ENCODE measurements at regions not wholly inside any gene's neighbourhood (a gene's known extent, or its start where the extent isn't known, plus 50 kb on each side); places are given as distances from the start of the nearest gene placed in this dataset.

GRCh38 chr13:76048131-76048530 is 412.0 kb downstream of the LMO7 start:
- TF ChIP-seq TCF12 (IDR thresholded peaks at IDR 0.05; ENCODE audit: low read depth, low read length) (no peak), PHF8 (conservative IDR thresholded peaks at IDR 0.05; ENCODE audit: low read depth, low read length) (no peak), KDM1A (IDR thresholded peaks at IDR 0.05; ENCODE audit: borderline replicate concordance, low read length) (no peak), EZH2 (IDR thresholded peaks at IDR 0.05; ENCODE audit: low read depth, low read length, severe bottlenecking) (no peak), SIN3A (conservative IDR thresholded peaks at IDR 0.05 in 1 of 2, IDR thresholded peaks at IDR 0.05 in 1 of 2; ENCODE audit: low read depth in 1 of 2, low read length in 2 of 2) (no peak), CREB1 (IDR thresholded peaks at IDR 0.05) (no peak), RBBP5 (IDR thresholded peaks at IDR 0.05; ENCODE audit: borderline replicate concordance, low read depth, low read length) (no peak), TAF1 (IDR thresholded peaks at IDR 0.05; ENCODE audit: low read depth, low read length) (no peak), HDAC2 (IDR thresholded peaks at IDR 0.05; ENCODE audit: borderline replicate concordance in 1 of 2, low read depth in 2 of 2, low read length in 2 of 2) (no peak), KDM5A (IDR thresholded peaks at IDR 0.05; ENCODE audit: low read length) (no peak), EP300 (IDR thresholded peaks at IDR 0.05; ENCODE audit: borderline replicate concordance in 1 of 2, low read depth in 2 of 2, low read length in 2 of 2) (no peak), YY1 (IDR thresholded peaks at IDR 0.05; ENCODE audit: low read depth, low read length) (no peak)
- CTCF ChIA-PET (ENCODE audit: partially characterized antibody), result interaction anchor here (3.4 kb wide), 1 partner anchor 9 kb away, joined by 12 read pairs; no protein-coding TSS in a partner anchor
- no peaks in the 10 kb centered on the region for H4K20me1 ChIP-seq (replicated peaks in 1 of 2; ENCODE audit: control insufficient read depth in 1 of 2, insufficient read depth in 2 of 2, low read length in 2 of 2)
- H2BK15ac ChIP-seq (ENCODE audit: low read length), result no peak overlapping the region
- no peak for FAIRE-seq
- no peaks in the 10 kb centered on the region for H3K79me2 ChIP-seq (ENCODE audit: control insufficient read depth in 1 of 2, insufficient read depth in 2 of 2, low read length in 2 of 2)
- no peaks in the 10 kb centered on the region for H3K36me3 ChIP-seq (ENCODE audit: control insufficient read depth in 2 of 4, insufficient read depth in 4 of 4, low read length in 3 of 4)
- no peak overlapping the region for H3K23ac ChIP-seq (ENCODE audit: insufficient read length)
- H2BK12ac ChIP-seq (ENCODE audit: low read depth, low read length), result no peak overlapping the region
- H2AFZ ChIP-seq (ENCODE audit: low read length), result no peak overlapping the region
- DNase-seq (ENCODE audit: low read depth in 1 of 2, low spot score in 2 of 2), result no peak
- POLR2A ChIA-PET (ENCODE audit: partially characterized antibody), result no interaction called here
- no peak overlapping the region for H3K56ac ChIP-seq (replicated peaks; ENCODE audit: insufficient read length, low read depth, low read length)
- H3K79me1 ChIP-seq (ENCODE audit: low read depth, low read length), result no peaks in the 10 kb centered on the region
- H2BK20ac ChIP-seq (ENCODE audit: low read length), result no peak overlapping the region
- H3K4me1 ChIP-seq (replicated peaks in 1 of 4; ENCODE audit: control insufficient read depth in 3 of 4, insufficient read depth in 4 of 4, low read length in 3 of 4), result no peaks in the 10 kb centered on the region
- H2AK5ac ChIP-seq (ENCODE audit: low read depth, low read length), result no peak overlapping the region
- H3K14ac ChIP-seq (ENCODE audit: insufficient read length), result no peak overlapping the region
- no peak overlapping the region for H3K9ac ChIP-seq (replicated peaks in 1 of 4; ENCODE audit: extremely low read depth in 1 of 4, low read depth in 3 of 4, low read length in 3 of 4)
- WGBS, 2 experiments (ENCODE audit: extremely low coverage in 1 of 2, insufficient coverage in 1 of 2, insufficient read length in 1 of 2, insufficient replicate concordance in 2 of 2, low coverage in 1 of 2, low lambda C conversion rate in 2 of 2, missing lambda C conversion rate in 1 of 2), result 93% methylated on average over 3 of the region's 3 CpGs; no CpG with 5 or more reads in 1 of the 2 experiments
- H4K5ac ChIP-seq (ENCODE audit: insufficient read length, low read depth, low read length), result no peak overlapping the region
- H2BK5ac ChIP-seq (ENCODE audit: low read depth, low read length), result no peak overlapping the region
- no peaks in the 10 kb centered on the region for H3K27me3 ChIP-seq (replicated peaks in 1 of 4; ENCODE audit: control insufficient read depth in 3 of 4, extremely low read depth in 1 of 4, insufficient read depth in 3 of 4, low read length in 3 of 4)
- no peak overlapping the region for H3K27ac ChIP-seq (ENCODE audit: low read depth, low read length)
- H4K8ac ChIP-seq (ENCODE audit: extremely low read depth, insufficient read depth, low read length), result no peak overlapping the region
- H3K4me3 ChIP-seq (ENCODE audit: extremely low read depth in 1 of 4, insufficient read depth in 2 of 4, low read depth in 3 of 4, low read length in 4 of 4), result no peak overlapping the region
- H4K91ac ChIP-seq (replicated peaks; ENCODE audit: insufficient read length, low read length), result no peak overlapping the region
- no peak overlapping the region for H3K18ac ChIP-seq (ENCODE audit: extremely low read depth, low read length)
- no peak overlapping the region for H3K4ac ChIP-seq (replicated peaks; ENCODE audit: insufficient read length, low read depth, low read length)
- H3K23me2 ChIP-seq (ENCODE audit: low read depth, low read length), result no peaks in the 10 kb centered on the region
- H3K9me3 ChIP-seq (ENCODE audit: insufficient read depth in 2 of 2, low read depth in 1 of 2, low read length in 1 of 2), result no peaks in the 10 kb centered on the region
- no peak overlapping the region for H2BK120ac ChIP-seq (replicated peaks; ENCODE audit: low read depth, low read length)
- H3K4me2 ChIP-seq (ENCODE audit: insufficient read depth in 1 of 2, low read depth in 2 of 2, low read length in 2 of 2), result no peak overlapping the region

All from H1 (cell line).